ENCODE measurements at regions not wholly inside any gene's neighbourhood (a gene's known extent, or its start where the extent isn't known, plus 50 kb on each side); places are given as distances from the start of the nearest gene placed in this dataset.
"Not testable (repeated sequence)": the region's sequence is repeated elsewhere in the genome, so short reads cannot be mapped to it uniquely, and the experiment has no call there.

GRCh38 chr16:22688930-22689329 is 125.0 kb upstream of the HS3ST2 start:
- no peaks in the 10 kb centered on the region for H3K36me3 ChIP-seq (ENCODE audit: insufficient read depth, low read length)
- no peaks in the 10 kb centered on the region for H3K79me2 ChIP-seq (ENCODE audit: low read length)
- H3K9me3 ChIP-seq (ENCODE audit: low read length): peaks cover 15% of the 10 kb centered on the region
- no peak overlapping the region for H3K4me2 ChIP-seq (ENCODE audit: low read depth, low read length, poor library complexity, severe bottlenecking)
- H3K4me1 ChIP-seq (ENCODE audit: low read length): no peaks in the 10 kb centered on the region
- H3K9me2 ChIP-seq (replicated peaks; ENCODE audit: insufficient read depth, low read length): no peaks in the 10 kb centered on the region
- no peak overlapping the region for H2AFZ ChIP-seq (ENCODE audit: low read length)
- H3K4me3 ChIP-seq (ENCODE audit: low read length): no peak overlapping the region
- no peak for DNase-seq
- no peak overlapping the region for H3K9ac ChIP-seq (ENCODE audit: low read length)
- no peaks in the 10 kb centered on the region for H4K20me1 ChIP-seq (ENCODE audit: insufficient read depth, low read depth, low read length)
- no peak overlapping the region for H3K27ac ChIP-seq (ENCODE audit: low read length)
- H3K27me3 ChIP-seq (ENCODE audit: low read length): no peaks in the 10 kb centered on the region; the same call in none of the 2 replicates

GRCh38 chr16:22691335-22691734 is 122.6 kb upstream of the HS3ST2 start:
- Histone ChIP-seq H3K27ac (ENCODE audit: low read length) (no peak overlapping the region), H2AFZ (ENCODE audit: low read length) (no peak overlapping the region), H3K4me2 (ENCODE audit: low read depth, low read length, poor library complexity, severe bottlenecking) (no peak overlapping the region), H3K9ac (ENCODE audit: low read length) (no peak overlapping the region), H3K4me3 (ENCODE audit: low read length) (no peak overlapping the region), H3K9me3 (ENCODE audit: low read length) (peaks cover 15% of the 10 kb centered on the region), H4K20me1 (ENCODE audit: insufficient read depth, low read depth, low read length) (no peaks in the 10 kb centered on the region), H3K4me1 (ENCODE audit: low read length) (no peaks in the 10 kb centered on the region), H3K9me2 (replicated peaks; ENCODE audit: insufficient read depth, low read length) (no peaks in the 10 kb centered on the region), H3K79me2 (ENCODE audit: low read length) (no peaks in the 10 kb centered on the region), H3K36me3 (ENCODE audit: insufficient read depth, low read length) (no peaks in the 10 kb centered on the region), H3K27me3 (ENCODE audit: low read length) (peaks cover 2% of the 10 kb centered on the region)
- DNase-seq: no peak

DNA sequence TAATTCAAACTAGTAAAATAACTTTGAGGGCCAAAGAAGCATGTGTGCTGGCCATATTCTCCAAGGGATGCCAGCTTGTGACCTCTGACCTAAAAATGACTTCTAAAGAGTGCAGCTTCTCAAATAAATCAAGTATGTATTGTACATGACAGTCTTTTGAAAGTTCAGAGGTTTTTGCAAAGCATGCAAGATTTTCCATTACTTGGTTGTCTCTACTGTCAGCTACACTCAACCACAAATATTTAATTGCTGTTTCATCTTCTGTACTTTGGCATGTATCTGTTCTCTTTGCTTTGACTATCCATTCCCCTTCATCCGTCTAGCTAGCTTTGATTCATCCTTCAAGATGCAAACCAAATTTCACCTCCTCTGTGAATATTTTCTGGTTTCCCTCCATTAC is 121.9 kb upstream of the HS3ST2 start:
- Histone ChIP-seq H4K20me1 (ENCODE audit: insufficient read depth, low read depth, low read length) (no peaks in the 10 kb centered on the region), H3K27me3 (ENCODE audit: low read length) (peaks cover 2% of the 10 kb centered on the region), H2AFZ (ENCODE audit: low read length) (no peak overlapping the region), H3K36me3 (ENCODE audit: insufficient read depth, low read length) (no peaks in the 10 kb centered on the region), H3K9me2 (replicated peaks; ENCODE audit: insufficient read depth, low read length) (no peaks in the 10 kb centered on the region), H3K9me3 (ENCODE audit: low read length) (peaks cover 11% of the 10 kb centered on the region), H3K27ac (ENCODE audit: low read length) (no peak overlapping the region), H3K4me2 (ENCODE audit: low read depth, low read length, poor library complexity, severe bottlenecking) (no peak overlapping the region), H3K79me2 (ENCODE audit: low read length) (no peaks in the 10 kb centered on the region), H3K9ac (ENCODE audit: low read length) (no peak overlapping the region), H3K4me3 (ENCODE audit: low read length) (no peak overlapping the region), H3K4me1 (ENCODE audit: low read length) (no peaks in the 10 kb centered on the region)
- DNase-seq: no peak

DNA sequence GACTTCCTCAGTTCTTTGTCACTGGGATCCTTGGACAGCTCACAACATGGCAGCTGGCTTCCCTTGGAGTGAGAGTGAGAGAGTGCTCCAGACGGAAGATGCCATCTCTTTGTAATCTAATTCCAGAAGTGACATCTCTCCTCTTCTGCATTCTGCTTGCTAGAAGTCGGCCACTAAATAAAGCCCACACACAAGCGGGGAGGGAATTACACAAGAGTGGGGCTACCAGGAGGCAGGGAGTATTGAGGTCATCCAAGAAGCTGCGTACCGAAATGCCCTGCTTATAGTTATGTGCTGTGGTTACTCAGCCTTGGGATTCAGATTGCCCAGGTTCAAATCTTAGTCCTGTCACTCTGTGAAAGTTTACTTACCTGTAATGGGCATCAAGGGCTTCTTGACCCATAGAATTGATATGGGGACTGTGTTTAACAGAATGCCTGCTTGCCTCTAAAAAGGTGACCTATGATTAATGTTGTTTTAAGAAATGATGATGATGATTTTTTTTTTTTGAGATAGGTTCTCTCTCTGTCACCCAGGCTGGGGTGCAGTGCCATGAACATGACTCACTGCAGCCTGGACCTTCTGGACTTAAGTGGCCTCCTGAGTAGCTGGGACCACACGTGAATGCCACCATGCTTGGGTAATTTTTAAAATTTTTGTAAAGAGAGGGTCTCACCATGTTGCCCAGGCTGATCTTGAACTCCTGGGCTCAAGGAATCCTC is 120.9 kb upstream of the HS3ST2 start:
- Histone ChIP-seq H3K9ac (ENCODE audit: low read length) (no peak overlapping the region), H3K79me2 (ENCODE audit: low read length) (no peaks in the 10 kb centered on the region), H3K9me2 (replicated peaks; ENCODE audit: insufficient read depth, low read length) (no peaks in the 10 kb centered on the region), H2AFZ (ENCODE audit: low read length) (no peak overlapping the region), H3K36me3 (ENCODE audit: insufficient read depth, low read length) (no peaks in the 10 kb centered on the region), H3K27me3 (ENCODE audit: low read length) (peaks cover 2% of the 10 kb centered on the region), H4K20me1 (ENCODE audit: insufficient read depth, low read depth, low read length) (no peaks in the 10 kb centered on the region), H3K4me2 (ENCODE audit: low read depth, low read length, poor library complexity, severe bottlenecking) (no peak overlapping the region), H3K27ac (ENCODE audit: low read length) (no peak overlapping the region), H3K9me3 (ENCODE audit: low read length) (peaks cover 6% of the 10 kb centered on the region; the same call in 1 of the 2 replicates), H3K4me3 (ENCODE audit: low read length) (no peak overlapping the region), H3K4me1 (ENCODE audit: low read length) (no peaks in the 10 kb centered on the region)
- DNase-seq: no peak

DNA sequence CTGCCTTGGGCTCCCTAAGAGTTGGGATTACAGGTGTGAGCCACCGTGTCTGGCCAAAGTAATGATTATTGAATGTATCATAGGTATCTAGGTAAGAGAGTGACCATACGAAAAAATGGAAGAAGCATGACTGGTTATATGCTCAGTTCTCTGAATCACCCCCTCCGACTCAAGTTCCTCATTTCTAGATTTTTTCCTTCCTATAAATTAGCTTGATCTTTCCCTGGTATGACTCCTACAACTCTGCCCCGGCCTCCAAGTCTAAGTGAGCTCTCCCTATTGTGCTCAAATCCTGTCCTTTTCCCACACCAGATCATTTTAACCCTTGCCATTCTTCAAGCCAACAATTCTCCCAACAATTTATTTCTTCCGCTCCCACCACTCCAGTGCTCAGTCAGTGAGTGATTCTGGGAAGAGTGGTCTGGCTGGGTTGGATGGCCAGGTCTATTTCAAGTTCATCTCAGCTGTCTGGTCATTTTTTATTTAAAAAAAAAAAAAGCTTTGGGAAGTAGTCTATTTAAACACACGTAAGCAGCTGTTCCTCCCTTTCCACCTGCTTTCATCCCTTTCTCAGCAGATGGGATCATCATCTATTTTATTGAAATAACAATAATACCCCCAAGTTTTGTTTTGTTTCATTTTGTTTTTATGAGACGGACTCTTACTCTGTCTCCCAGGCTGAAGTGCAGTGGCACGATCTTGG is 120.2 kb upstream of the HS3ST2 start:
- no peak overlapping the region for H3K4me3 ChIP-seq (ENCODE audit: low read length)
- no peaks in the 10 kb centered on the region for H3K36me3 ChIP-seq (ENCODE audit: insufficient read depth, low read length)

DNA sequence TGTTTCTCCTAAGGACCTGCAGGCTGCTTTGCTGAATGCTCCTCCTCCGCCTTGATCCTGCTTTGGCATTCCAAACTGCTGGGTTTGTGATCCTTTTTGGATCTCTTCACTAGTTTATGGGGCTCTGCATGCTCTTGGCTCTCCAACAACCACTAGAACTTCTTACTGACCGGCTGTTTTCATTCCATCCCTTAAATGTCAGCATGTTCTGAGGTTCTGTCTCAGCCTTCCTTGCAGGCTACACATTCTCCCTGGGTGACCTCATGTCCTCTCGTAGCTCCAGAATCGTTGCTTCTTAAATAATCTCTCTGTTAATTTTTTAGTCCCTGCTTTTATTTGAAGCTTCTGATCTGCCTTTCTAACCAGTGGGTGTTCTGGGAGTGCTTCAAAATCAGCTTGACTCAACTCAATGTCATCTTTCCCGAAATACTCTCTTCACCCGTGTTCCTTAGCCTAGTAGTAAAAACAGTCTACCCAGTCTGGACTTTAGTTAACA is 119.0 kb upstream of the HS3ST2 start:
- no peak overlapping the region for H3K4me2 ChIP-seq (ENCODE audit: low read depth, low read length, poor library complexity, severe bottlenecking)
- H3K9me2 ChIP-seq (replicated peaks; ENCODE audit: insufficient read depth, low read length): no peaks in the 10 kb centered on the region
- H3K79me2 ChIP-seq (ENCODE audit: low read length): no peaks in the 10 kb centered on the region
- peaks cover 2% of the 10 kb centered on the region for H3K27me3 ChIP-seq (ENCODE audit: low read length)
- no peaks in the 10 kb centered on the region for H4K20me1 ChIP-seq (ENCODE audit: insufficient read depth, low read depth, low read length)
- H3K4me1 ChIP-seq (ENCODE audit: low read length): no peaks in the 10 kb centered on the region
- no peak for DNase-seq
- H3K9me3 ChIP-seq (ENCODE audit: low read length): peaks cover under 1% of the 10 kb centered on the region; the same call in 1 of the 2 replicates
- no peak overlapping the region for H3K9ac ChIP-seq (ENCODE audit: low read length)
- H3K36me3 ChIP-seq (ENCODE audit: insufficient read depth, low read length): no peaks in the 10 kb centered on the region
- no peak overlapping the region for H3K27ac ChIP-seq (ENCODE audit: low read length)
- H3K4me3 ChIP-seq (ENCODE audit: low read length): no peak overlapping the region
- H2AFZ ChIP-seq (ENCODE audit: low read length): no peak overlapping the region

More for the DNA sequence above, 120.2 kb upstream of the HS3ST2 start:
- H3K9me3 ChIP-seq (ENCODE audit: low read length): peaks cover 6% of the 10 kb centered on the region; the same call in 1 of the 2 replicates
- H3K27ac ChIP-seq (ENCODE audit: low read length): no peak overlapping the region
- no peaks in the 10 kb centered on the region for H4K20me1 ChIP-seq (ENCODE audit: insufficient read depth, low read depth, low read length)
- peaks cover 2% of the 10 kb centered on the region for H3K27me3 ChIP-seq (ENCODE audit: low read length)
- no peak overlapping the region for H2AFZ ChIP-seq (ENCODE audit: low read length)
- H3K9me2 ChIP-seq (replicated peaks; ENCODE audit: insufficient read depth, low read length): no peaks in the 10 kb centered on the region
- H3K79me2 ChIP-seq (ENCODE audit: low read length): no peaks in the 10 kb centered on the region
- no peaks in the 10 kb centered on the region for H3K4me1 ChIP-seq (ENCODE audit: low read length)
- DNase-seq: no peak
- no peak overlapping the region for H3K4me2 ChIP-seq (ENCODE audit: low read depth, low read length, poor library complexity, severe bottlenecking)
- no peak overlapping the region for H3K9ac ChIP-seq (ENCODE audit: low read length)

DNA sequence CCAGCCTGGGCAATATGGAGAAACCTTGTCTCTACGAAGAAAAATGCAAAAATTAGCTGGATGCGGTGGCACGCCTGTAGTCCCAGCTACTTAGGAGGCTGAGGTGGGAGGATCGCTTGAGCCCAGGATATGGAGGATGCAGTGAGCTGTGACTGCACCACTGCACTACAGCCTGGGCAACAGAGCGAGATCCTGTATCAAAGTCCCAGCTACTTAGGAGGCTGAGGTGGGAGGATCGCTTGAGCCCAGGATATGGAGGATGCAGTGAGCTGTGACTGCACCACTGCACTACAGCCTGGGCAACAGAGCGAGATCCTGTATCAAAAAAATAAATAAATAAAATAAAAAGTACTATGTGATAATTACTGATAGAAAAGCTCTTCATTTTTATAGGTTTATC is 118.2 kb upstream of the HS3ST2 start:
- H2AFZ ChIP-seq (ENCODE audit: low read length); H3K79me2 ChIP-seq (ENCODE audit: low read length); H3K9me2 ChIP-seq (replicated peaks; ENCODE audit: insufficient read depth, low read length); H3K9ac ChIP-seq (ENCODE audit: low read length); H3K36me3 ChIP-seq (ENCODE audit: insufficient read depth, low read length); H3K9me3 ChIP-seq (ENCODE audit: low read length); H3K4me2 ChIP-seq (ENCODE audit: low read depth, low read length, poor library complexity, severe bottlenecking); H3K4me3 ChIP-seq (ENCODE audit: low read length); H3K27me3 ChIP-seq (ENCODE audit: low read length); H3K27ac ChIP-seq (ENCODE audit: low read length); DNase-seq; H4K20me1 ChIP-seq (ENCODE audit: insufficient read depth, low read depth, low read length); H3K4me1 ChIP-seq (ENCODE audit: low read length): not testable (repeated sequence)

DNA sequence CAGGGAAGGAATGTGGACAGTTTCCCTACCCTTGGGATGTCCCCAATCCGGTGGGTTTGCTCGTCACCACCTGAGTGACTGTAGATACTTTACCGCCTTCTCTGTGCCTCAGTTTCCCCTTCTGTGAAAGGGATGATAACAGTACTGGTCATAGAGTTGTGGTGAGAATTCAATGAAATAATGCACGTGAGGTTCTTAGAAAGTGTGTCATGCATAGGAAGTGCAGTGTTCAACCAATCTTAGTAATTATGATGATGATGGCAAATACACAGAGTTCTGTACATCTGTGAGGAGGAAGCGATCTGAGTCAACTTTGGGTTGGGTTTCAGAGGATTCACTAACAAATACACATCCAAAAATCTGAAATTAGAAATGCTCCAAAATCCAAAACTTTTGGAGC is 114.6 kb upstream of the HS3ST2 start:
- no peaks in the 10 kb centered on the region for H3K9me2 ChIP-seq (replicated peaks; ENCODE audit: insufficient read depth, low read length)
- no peak overlapping the region for H3K4me3 ChIP-seq (ENCODE audit: low read length)
- no peaks in the 10 kb centered on the region for H3K4me1 ChIP-seq (ENCODE audit: low read length)

More for the DNA sequence above, 114.6 kb upstream of the HS3ST2 start:
- Histone ChIP-seq H3K9me3 (ENCODE audit: low read length) (no peaks in the 10 kb centered on the region), H3K4me2 (ENCODE audit: low read depth, low read length, poor library complexity, severe bottlenecking) (no peak overlapping the region), H2AFZ (ENCODE audit: low read length) (no peak overlapping the region), H4K20me1 (ENCODE audit: insufficient read depth, low read depth, low read length) (no peaks in the 10 kb centered on the region), H3K9ac (ENCODE audit: low read length) (no peak overlapping the region), H3K27me3 (ENCODE audit: low read length) (0 out of 2 replicates have a peak, but pooled peaks cover 2% of the 10 kb centered on the region), H3K27ac (ENCODE audit: low read length) (no peak overlapping the region), H3K79me2 (ENCODE audit: low read length) (no peaks in the 10 kb centered on the region), H3K36me3 (ENCODE audit: insufficient read depth, low read length) (no peaks in the 10 kb centered on the region)
- DNase-seq: no peak

Measured in Karpas-422 (cell line).